HG03521 (cell line): ENCODE measurements at regions not wholly inside any gene's neighbourhood (a gene's known extent, or its start where the extent isn't known, plus 50 kb on each side); places are given as distances from the start of the nearest gene placed in this dataset.

ENCODE experiments used
- ATAC-seq: cut with Tn5 transposase; IDR thresholded peaks from one replicate; pipeline ENCODE4 v1.9.1; 2021; ENCODE audit warnings: mild to moderate bottlenecking, moderate library complexity; ENCODE audit not compliant: unreplicated experiment

GRCh38 chr10:44476409-44477045 lies 91.6 kb upstream of the CXCL12 start:
- no peak for ATAC-seq

- no peak for ATAC-seq
These were observed 92.1 kb upstream of the CXCL12 start for GRCh38 chr10:44477046-44477425.

GRCh38 chr10:44478040-44478439 lies 93.1 kb upstream of the CXCL12 start:
- ATAC-seq = no peak

GRCh38 chr10:44478876-44479705 lies 94.2 kb upstream of the CXCL12 start:
- ATAC-seq = no peak

GRCh38 chr10:44492678-44493077 lies 107.8 kb upstream of the CXCL12 start:
- ATAC-seq = no peak

- no peak for ATAC-seq
These were observed 113.3 kb upstream of the CXCL12 start for GRCh38 chr10:44498222-44498621.

- no peak for ATAC-seq
These were observed 115.6 kb upstream of the CXCL12 start for GRCh38 chr10:44500451-44500850.

- no peak for ATAC-seq
These were observed 121.5 kb upstream of the CXCL12 start for GRCh38 chr10:44506386-44506785.

GRCh38 chr10:44510379-44511115 lies 125.7 kb upstream of the CXCL12 start:
- ATAC-seq = no peak

GRCh38 chr10:44511166-44511565 lies 126.3 kb upstream of the CXCL12 start:
- ATAC-seq = no peak

GRCh38 chr10:44511601-44512000 lies 126.7 kb upstream of the CXCL12 start:
- ATAC-seq = no peak

- ATAC-seq = no peak
These were observed 127.6 kb upstream of the CXCL12 start for GRCh38 chr10:44512431-44513022.

GRCh38 chr10:44513591-44513990 lies 128.7 kb upstream of the CXCL12 start:
- ATAC-seq = no peak

GRCh38 chr10:44516891-44517290 lies 132.0 kb upstream of the CXCL12 start:
- no peak for ATAC-seq

- no peak for ATAC-seq
These were observed 132.7 kb upstream of the CXCL12 start for GRCh38 chr10:44517635-44518034.

GRCh38 chr10:44519361-44519760 lies 134.5 kb upstream of the CXCL12 start:
- no peak for ATAC-seq

- no peak for ATAC-seq
These were observed 135.8 kb upstream of the CXCL12 start for GRCh38 chr10:44520651-44521050.

GRCh38 chr10:44539178-44539577 lies 154.3 kb upstream of the CXCL12 start:
- ATAC-seq = no peak

- ATAC-seq = no peak
These were observed 167.8 kb upstream of the CXCL12 start for GRCh38 chr10:44552726-44553125.

GRCh38 chr10:44557596-44558191 lies 172.8 kb upstream of the CXCL12 start:
- ATAC-seq = no peak

- ATAC-seq = no peak
These were observed 173.6 kb upstream of the CXCL12 start for GRCh38 chr10:44558521-44558920.
